Body of pancreas (tissue), 4 donors: ENCODE measurements at regions not wholly inside any gene's neighbourhood (a gene's known extent, or its start where the extent isn't known, plus 50 kb on each side); places are given as distances from the start of the nearest gene placed in this dataset.

Experiments used
- ATAC-seq: fragments of 150-250 bp; one replicate; pipeline ENCODE4 v1.9.1; 2016
- DNase-seq, 4 donors: peaks; one replicate each; pipeline ENCODE4 v3.0.0-alpha.2; 2019
- H3K27ac ChIP-seq, 4 donors: fragments of 200-600 bp; sonication (generic); 1 replicate in 3 of 4; 2 replicates in 1 of 4; pipeline versions ENCODE4 v1.5.1 to v1.6.1; 2016 to 2019; ENCODE audit warnings: mild to moderate bottlenecking in 1 of 4, mixed read lengths in 1 of 4, moderate library complexity in 1 of 4
- H3K27me3 ChIP-seq, 2 donors: fragments of 200-600 bp; sonication (generic); one replicate each; pipeline ENCODE4 v1.6.0; 2016; ENCODE audit warnings: mild to moderate bottlenecking in 1 of 2
- H3K36me3 ChIP-seq, 2 donors: fragments of 200-600 bp; sonication (generic); replicated peaks in 1 of 2; 2 replicates each; pipeline ENCODE4 v1.5.1; 2016; ENCODE audit warnings: low read depth in 2 of 2; ENCODE audit not compliant: insufficient read depth in 1 of 2
- H3K4me1 ChIP-seq: fragments of 200-600 bp; sonication (generic); one replicate; pipeline ENCODE4 v1.6.0; 2016
- H3K4me3 ChIP-seq, 2 donors: fragments of 200-600 bp; sonication (generic); 1 replicate in 1 of 2; 2 replicates in 1 of 2; pipeline ENCODE4 v1.5.1; 2016 to 2019
- H3K9me3 ChIP-seq, 3 donors: fragments of 200-600 bp; sonication (generic); 1 replicate in 2 of 3; 2 replicates in 1 of 3; pipeline ENCODE4 v1.5.1; 2016
- CTCF ChIP-seq, 7 experiments: fragments of 450-650 bp in 4 of 7; fragments of 200-600 bp in 3 of 7; sonication (generic) in 3 of 7; IDR thresholded peaks; one replicate each; pipeline ENCODE4 v1.5.1; 2016 to 2019; ENCODE audit warnings: antibody characterized with exemption in 7 of 7
- POLR2A ChIP-seq, 3 donors: fragments of 450-650 bp; IDR thresholded peaks; one replicate each; pipeline ENCODE4 v1.6.1; 2016; ENCODE audit warnings: antibody characterized with exemption in 3 of 3, mild to moderate bottlenecking in 2 of 3
- WGBS, 2 donors: methylation state at CpG; one replicate each; pipeline ENCODE4 v1.1.5; 2017; 5-methylcytosine and 5-hydroxymethylcytosine counted together
- intact Hi-C: fragments of 100-400 bp; cut with DNase I; formaldehyde crosslinking; loops from one replicate; pipeline ENCODE4 v1.15.1; 2023

- no peak overlapping the region for H3K4me3 ChIP-seq
- TF ChIP-seq CTCF (IDR thresholded peaks at IDR 0.05) = no peak
- no peak for TF ChIP-seq POLR2A (IDR thresholded peaks at IDR 0.05)
- WGBS, 2 donors = 89 to 93% methylated on average over 4 of the region's 4 CpGs
- H3K36me3 ChIP-seq = no peaks in the 10 kb centered on the region
- H3K27ac ChIP-seq = no peak overlapping the region
- intact Hi-C loops = no loop called here
- DNase-seq (no peak), ATAC-seq (no peak)
- H3K9me3 ChIP-seq = no peaks in the 10 kb centered on the region
- H3K27me3 ChIP-seq = no peaks in the 10 kb centered on the region
- peaks cover 15% of the 10 kb centered on the region for H3K4me1 ChIP-seq
Measured at GRCh38 chr4:159682996-159683395, 580.1 kb downstream of the RAPGEF2 start.

GRCh38 chr4:159684061-159684460 is 581.2 kb downstream of the RAPGEF2 start:
- WGBS, 2 donors = 88 to 98% methylated on average over 1 of the region's 1 CpG
- ATAC-seq (no peak), DNase-seq (no peak)
- Histone ChIP-seq H3K27ac (no peak overlapping the region), H3K4me1 (peaks cover 15% of the 10 kb centered on the region), H3K4me3 (no peak overlapping the region), H3K36me3 (no peaks in the 10 kb centered on the region), H3K27me3 (no peaks in the 10 kb centered on the region), H3K9me3 (no peaks in the 10 kb centered on the region)
- TF ChIP-seq POLR2A (IDR thresholded peaks at IDR 0.05) = no peak
- TF ChIP-seq CTCF (IDR thresholded peaks at IDR 0.05) = no peak
- intact Hi-C loops = no loop called here

GRCh38 chr4:159685340-159686092 is 582.6 kb downstream of the RAPGEF2 start:
- peak in 1 of 4 donors; percentile 10 for DNase-seq
- H3K27me3 ChIP-seq = no peaks in the 10 kb centered on the region
- no peak for TF ChIP-seq POLR2A (IDR thresholded peaks at IDR 0.05)
- TF ChIP-seq CTCF (IDR thresholded peaks at IDR 0.05) = no peak
- 23 to 24% methylated on average over 3 of the region's 3 CpGs for WGBS, 2 donors
- peaks cover 15% of the 10 kb centered on the region for H3K4me1 ChIP-seq
- H3K4me3 ChIP-seq = no peak overlapping the region
- H3K9me3 ChIP-seq = no peaks in the 10 kb centered on the region
- H3K27ac ChIP-seq = peak overlapping the region in 2 of 4 donors; percentile 8 to 39
- H3K36me3 ChIP-seq = no peaks in the 10 kb centered on the region
- intact Hi-C loops = no loop called here
- peak; percentile 60 for ATAC-seq

GRCh38 chr4:159689526-159689925 is 586.6 kb downstream of the RAPGEF2 start:
- Histone ChIP-seq H3K4me1 (peaks cover 15% of the 10 kb centered on the region), H3K27ac (no peak overlapping the region), H3K27me3 (no peaks in the 10 kb centered on the region), H3K4me3 (no peak overlapping the region), H3K9me3 (peaks cover 0 to 8% (median 0%) of the 10 kb centered on the region in 3 donors), H3K36me3 (no peaks in the 10 kb centered on the region)
- ATAC-seq (no peak), DNase-seq (no peak)
- intact Hi-C loops = no loop called here
- TF ChIP-seq POLR2A (IDR thresholded peaks at IDR 0.05) (no peak), CTCF (IDR thresholded peaks at IDR 0.05) (no peak)
